Erythroblast (primary cell): ENCODE measurements at regions not wholly inside any gene's neighbourhood (a gene's known extent, or its start where the extent isn't known, plus 50 kb on each side); places are given as distances from the start of the nearest gene placed in this dataset.

Experiments used
- GATA1 ChIP-seq: IDR thresholded peaks from 2 replicates; pipeline ENCODE4 v1.6.1; 2011; ENCODE audit warnings: low read depth, mild to moderate bottlenecking, control low read depth, low read length, moderate library complexity
- POLR2A ChIP-seq: IDR thresholded peaks from 2 replicates; pipeline ENCODE4 v1.6.1; 2011; ENCODE audit warnings: mild to moderate bottlenecking, low read length

GRCh38 chr10:31146491-31147209 lies 115.0 kb upstream of the ZNF438 start:
- TF ChIP-seq POLR2A (no peak), GATA1 (no peak)
